Thoracic aorta (tissue), 2 donors: ENCODE measurements at regions not wholly inside any gene's neighbourhood (a gene's known extent, or its start where the extent isn't known, plus 50 kb on each side); places are given as distances from the start of the nearest gene placed in this dataset.

ENCODE experiments used
- ATAC-seq: fragments of 150-250 bp; one replicate; pipeline ENCODE4 v1.8.0; 2017; ENCODE audit warnings: low read depth; ENCODE audit not compliant: insufficient number of reproducible peaks, low FRiP score
- DNase-seq: peaks from one replicate; pipeline ENCODE4 v3.0.0-alpha.2; 2020; ENCODE audit warnings: low spot score
- H3K27ac ChIP-seq, 2 donors: fragments of 200-600 bp; sonication (generic); 1 replicate in 1 of 2; 2 replicates in 1 of 2; pipeline ENCODE4 v1.5.1; 2016; ENCODE audit warnings: mild to moderate bottlenecking in 2 of 2, moderate library complexity in 2 of 2
- H3K27me3 ChIP-seq: fragments of 200-600 bp; sonication (generic); replicated peaks from 2 replicates; pipeline ENCODE4 v1.6.0; 2016; ENCODE audit warnings: mild to moderate bottlenecking; ENCODE audit not compliant: insufficient read depth
- H3K36me3 ChIP-seq: fragments of 200-600 bp; sonication (generic); one replicate; pipeline ENCODE4 v1.5.1; 2016
- H3K4me1 ChIP-seq, 2 donors: fragments of 200-600 bp; sonication (generic); 1 replicate in 1 of 2; 2 replicates in 1 of 2; pipeline versions ENCODE4 v1.5.1 to v1.6.0; 2016; ENCODE audit warnings: low read depth in 2 of 2, mild to moderate bottlenecking in 1 of 2; ENCODE audit not compliant: control insufficient read depth in 1 of 2
- H3K4me3 ChIP-seq: fragments of 200-600 bp; sonication (generic); 2 replicates; pipeline ENCODE4 v1.5.1; 2016; ENCODE audit warnings: mild to moderate bottlenecking
- H3K9me3 ChIP-seq: fragments of 200-600 bp; sonication (generic); 2 replicates; pipeline ENCODE4 v1.5.1; 2016
- CTCF ChIP-seq: fragments of 200-600 bp; sonication (generic); IDR thresholded peaks from one replicate; pipeline ENCODE4 v1.5.1; 2019; ENCODE audit warnings: antibody characterized with exemption

GRCh38 chr18:11523804-11524203, 85.6 kb upstream of the SLC35G4 start:
- no peaks in the 10 kb centered on the region for H3K4me1 ChIP-seq
- no peak for ATAC-seq
- TF ChIP-seq CTCF = no peak

GRCh38 chr18:11522992-11523391, 86.4 kb upstream of the SLC35G4 start:
- Histone ChIP-seq H3K4me1 (no peaks in the 10 kb centered on the region), H3K4me3 (no peak overlapping the region), H3K9me3 (no peaks in the 10 kb centered on the region), H3K27ac (no peak overlapping the region), H3K27me3 (no peaks in the 10 kb centered on the region), H3K36me3 (no peaks in the 10 kb centered on the region)
- no peak for ATAC-seq
- no peak for DNase-seq
- TF ChIP-seq CTCF = no peak

More at GRCh38 chr18:11523804-11524203, 85.6 kb upstream of the SLC35G4 start:
- no peak for DNase-seq
- H3K27ac ChIP-seq = no peak overlapping the region
- H3K36me3 ChIP-seq = no peaks in the 10 kb centered on the region
- H3K4me3 ChIP-seq = no peak overlapping the region
- H3K27me3 ChIP-seq = no peaks in the 10 kb centered on the region
- H3K9me3 ChIP-seq = no peaks in the 10 kb centered on the region

- no peaks in the 10 kb centered on the region for H3K9me3 ChIP-seq
- ATAC-seq = no peak
- no peaks in the 10 kb centered on the region for H3K27me3 ChIP-seq
- no peaks in the 10 kb centered on the region for H3K36me3 ChIP-seq
- TF ChIP-seq CTCF = no peak
- no peak overlapping the region for H3K27ac ChIP-seq
- H3K4me3 ChIP-seq = no peak overlapping the region
- DNase-seq = no peak
- H3K4me1 ChIP-seq = no peaks in the 10 kb centered on the region
Observed at GRCh38 chr18:11521853-11522252, 87.5 kb upstream of the SLC35G4 start.

- TF ChIP-seq CTCF = no peak
- H3K4me3 ChIP-seq = no peak overlapping the region
- DNase-seq (no peak), ATAC-seq (no peak)
- H3K27ac ChIP-seq = no peak overlapping the region
- H3K36me3 ChIP-seq = no peaks in the 10 kb centered on the region
- H3K27me3 ChIP-seq = no peaks in the 10 kb centered on the region
- H3K9me3 ChIP-seq = no peaks in the 10 kb centered on the region
- no peaks in the 10 kb centered on the region for H3K4me1 ChIP-seq
Observed at GRCh38 chr18:11520536-11520935, 88.9 kb upstream of the SLC35G4 start.

- no peak for ATAC-seq
- Histone ChIP-seq H3K27ac (no peak overlapping the region), H3K4me1 (no peaks in the 10 kb centered on the region), H3K4me3 (no peak overlapping the region), H3K9me3 (no peaks in the 10 kb centered on the region), H3K27me3 (no peaks in the 10 kb centered on the region), H3K36me3 (no peaks in the 10 kb centered on the region)
- no peak for DNase-seq
- peak; percentile 30 for TF ChIP-seq CTCF
Observed at GRCh38 chr18:11518788-11519685, 90.4 kb upstream of the SLC35G4 start.
